GM12892 (cell line): ENCODE measurements at regions not wholly inside any gene's neighbourhood (a gene's known extent, or its start where the extent isn't known, plus 50 kb on each side); places are given as distances from the start of the nearest gene placed in this dataset.

Experiments
- POLR2A ChIP-seq: IDR thresholded peaks from 2 replicates; pipeline ENCODE4 v1.6.1; 2011; ENCODE audit warnings: low read depth, low read length, control low read depth
- POLR2AphosphoS5 ChIP-seq: IDR thresholded peaks from 2 replicates; pipeline ENCODE4 v1.6.1; 2011; ENCODE audit warnings: low read depth, low read length, control low read depth

GRCh38 chr12:125540580-125541204, 475.5 kb downstream of the AACS start:
- no peak for TF ChIP-seq POLR2A
- no peak for TF ChIP-seq POLR2AphosphoS5
